ENCODE measurements at regions not wholly inside any gene's neighbourhood (a gene's known extent, or its start where the extent isn't known, plus 50 kb on each side); places are given as distances from the start of the nearest gene placed in this dataset.

GRCh38 chr3:127092368-127092767, 100.6 kb upstream of the PRR23E start:
- no peak for ATAC-seq (replicated peaks in 1 of 2)
- Mint-ChIP-seq H3K4me3 (no peak overlapping the region), H3K4me1 (ENCODE audit: low read depth) (no peaks in the 10 kb centered on the region), H3K27me3 (ENCODE audit: low read depth) (no peaks in the 10 kb centered on the region), H3K36me3 (ENCODE audit: insufficient read depth in 2 of 2) (no peaks in the 10 kb centered on the region), H3K9me3 (peaks cover 0 to 3% of the 10 kb centered on the region in 2 donors), H3K27ac (no peak overlapping the region)
- DNase-seq: no peak

- Mint-ChIP-seq H3K4me3 (no peak overlapping the region), H3K27me3 (ENCODE audit: low read depth) (no peaks in the 10 kb centered on the region), H3K4me1 (ENCODE audit: low read depth) (no peaks in the 10 kb centered on the region), H3K9me3 (peaks cover 0 to 3% of the 10 kb centered on the region in 2 donors), H3K27ac (no peak overlapping the region), H3K36me3 (ENCODE audit: insufficient read depth in 2 of 2) (no peaks in the 10 kb centered on the region)
- ATAC-seq (replicated peaks in 1 of 2) (no peak), DNase-seq (no peak)
Measured at GRCh38 chr3:127092776-127093175, 100.2 kb upstream of the PRR23E start.

- Mint-ChIP-seq H3K27ac (no peak overlapping the region), H3K9me3 (peaks cover 0 to 3% of the 10 kb centered on the region in 2 donors), H3K4me3 (no peak overlapping the region), H3K4me1 (ENCODE audit: low read depth) (no peaks in the 10 kb centered on the region), H3K27me3 (ENCODE audit: low read depth) (no peaks in the 10 kb centered on the region), H3K36me3 (ENCODE audit: insufficient read depth in 2 of 2) (no peaks in the 10 kb centered on the region)
- DNase-seq (no peak), ATAC-seq (replicated peaks in 1 of 2) (no peak)
Measured at GRCh38 chr3:127093312-127093711, 99.6 kb upstream of the PRR23E start.

GRCh38 chr3:127095774-127096173, 97.2 kb upstream of the PRR23E start:
- H3K4me3 Mint-ChIP-seq: no peak overlapping the region
- peaks cover 0 to 3% of the 10 kb centered on the region in 2 donors for H3K9me3 Mint-ChIP-seq
- H3K27ac Mint-ChIP-seq: no peak overlapping the region
- ATAC-seq (replicated peaks in 1 of 2): no peak
- no peaks in the 10 kb centered on the region for H3K4me1 Mint-ChIP-seq (ENCODE audit: low read depth)
- H3K36me3 Mint-ChIP-seq (ENCODE audit: insufficient read depth in 2 of 2): no peaks in the 10 kb centered on the region
- no peaks in the 10 kb centered on the region for H3K27me3 Mint-ChIP-seq (ENCODE audit: low read depth)
- DNase-seq: no peak

GRCh38 chr3:127096256-127097071, 96.5 kb upstream of the PRR23E start:
- Mint-ChIP-seq H3K9me3 (peaks cover 0 to 3% of the 10 kb centered on the region in 2 donors), H3K27ac (no peak overlapping the region), H3K4me3 (no peak overlapping the region), H3K36me3 (ENCODE audit: insufficient read depth in 2 of 2) (no peaks in the 10 kb centered on the region), H3K4me1 (ENCODE audit: low read depth) (no peaks in the 10 kb centered on the region), H3K27me3 (ENCODE audit: low read depth) (no peaks in the 10 kb centered on the region)
- DNase-seq (no peak), ATAC-seq (replicated peaks in 1 of 2) (no peak)

GRCh38 chr3:127097072-127097405, 95.9 kb upstream of the PRR23E start:
- H3K4me1 Mint-ChIP-seq (ENCODE audit: low read depth): no peaks in the 10 kb centered on the region
- no peak overlapping the region for H3K4me3 Mint-ChIP-seq
- no peaks in the 10 kb centered on the region for H3K36me3 Mint-ChIP-seq (ENCODE audit: insufficient read depth in 2 of 2)
- peaks cover 0 to 3% of the 10 kb centered on the region in 2 donors for H3K9me3 Mint-ChIP-seq
- H3K27me3 Mint-ChIP-seq (ENCODE audit: low read depth): no peaks in the 10 kb centered on the region
- H3K27ac Mint-ChIP-seq: no peak overlapping the region
- ATAC-seq (replicated peaks in 1 of 2): no peak
- no peak for DNase-seq

- no peak for ATAC-seq (replicated peaks in 1 of 2)
- Mint-ChIP-seq H3K4me3 (no peak overlapping the region), H3K27ac (no peak overlapping the region), H3K9me3 (peaks cover 0 to 3% of the 10 kb centered on the region in 2 donors), H3K4me1 (ENCODE audit: low read depth) (no peaks in the 10 kb centered on the region), H3K36me3 (ENCODE audit: insufficient read depth in 2 of 2) (no peaks in the 10 kb centered on the region), H3K27me3 (ENCODE audit: low read depth) (no peaks in the 10 kb centered on the region)
- DNase-seq: no peak
Measured at GRCh38 chr3:127097481-127097880, 95.5 kb upstream of the PRR23E start.

- Mint-ChIP-seq H3K27ac (no peak overlapping the region), H3K27me3 (ENCODE audit: low read depth) (no peaks in the 10 kb centered on the region), H3K9me3 (peaks cover 0 to 3% of the 10 kb centered on the region in 2 donors), H3K4me3 (no peak overlapping the region), H3K4me1 (ENCODE audit: low read depth) (no peaks in the 10 kb centered on the region), H3K36me3 (ENCODE audit: insufficient read depth in 2 of 2) (no peaks in the 10 kb centered on the region)
- DNase-seq: no peak
- ATAC-seq (replicated peaks in 1 of 2): no peak
Measured at GRCh38 chr3:127099982-127100381, 92.9 kb upstream of the PRR23E start.

- DNase-seq (no peak), ATAC-seq (replicated peaks in 1 of 2) (no peak)
- Mint-ChIP-seq H3K9me3 (no peaks in the 10 kb centered on the region), H3K4me1 (ENCODE audit: low read depth) (no peaks in the 10 kb centered on the region), H3K36me3 (ENCODE audit: insufficient read depth in 2 of 2) (no peaks in the 10 kb centered on the region), H3K27ac (no peak overlapping the region), H3K27me3 (ENCODE audit: low read depth) (no peaks in the 10 kb centered on the region), H3K4me3 (no peak overlapping the region)
Measured at GRCh38 chr3:127100459-127101410, 92.2 kb upstream of the PRR23E start.

- no peak for DNase-seq
- Mint-ChIP-seq H3K36me3 (ENCODE audit: insufficient read depth in 2 of 2) (no peaks in the 10 kb centered on the region), H3K4me3 (no peak overlapping the region), H3K27me3 (ENCODE audit: low read depth) (no peaks in the 10 kb centered on the region), H3K9me3 (no peaks in the 10 kb centered on the region), H3K4me1 (ENCODE audit: low read depth) (no peaks in the 10 kb centered on the region), H3K27ac (no peak overlapping the region)
- no peak for ATAC-seq (replicated peaks in 1 of 2)
Measured at GRCh38 chr3:127101411-127102187, 91.3 kb upstream of the PRR23E start.

GRCh38 chr3:127102188-127102520, 90.8 kb upstream of the PRR23E start:
- Mint-ChIP-seq H3K36me3 (ENCODE audit: insufficient read depth in 2 of 2) (no peaks in the 10 kb centered on the region), H3K4me1 (ENCODE audit: low read depth) (no peaks in the 10 kb centered on the region), H3K27me3 (ENCODE audit: low read depth) (no peaks in the 10 kb centered on the region), H3K9me3 (no peaks in the 10 kb centered on the region), H3K27ac (no peak overlapping the region), H3K4me3 (no peak overlapping the region)
- DNase-seq (no peak), ATAC-seq (replicated peaks in 1 of 2) (no peak)

GRCh38 chr3:127102587-127102986, 90.3 kb upstream of the PRR23E start:
- H3K27ac Mint-ChIP-seq: no peak overlapping the region
- H3K27me3 Mint-ChIP-seq (ENCODE audit: low read depth): no peaks in the 10 kb centered on the region
- H3K9me3 Mint-ChIP-seq: no peaks in the 10 kb centered on the region
- no peaks in the 10 kb centered on the region for H3K36me3 Mint-ChIP-seq (ENCODE audit: insufficient read depth in 2 of 2)
- H3K4me3 Mint-ChIP-seq: no peak overlapping the region
- no peak for DNase-seq
- H3K4me1 Mint-ChIP-seq (ENCODE audit: low read depth): no peaks in the 10 kb centered on the region
- no peak for ATAC-seq (replicated peaks in 1 of 2)

GRCh38 chr3:127103080-127103479, 89.9 kb upstream of the PRR23E start:
- H3K27ac Mint-ChIP-seq: no peak overlapping the region
- DNase-seq (no peak), ATAC-seq (replicated peaks in 1 of 2) (no peak)
- H3K36me3 Mint-ChIP-seq (ENCODE audit: insufficient read depth in 2 of 2): no peaks in the 10 kb centered on the region
- H3K4me1 Mint-ChIP-seq (ENCODE audit: low read depth): no peaks in the 10 kb centered on the region
- no peaks in the 10 kb centered on the region for H3K27me3 Mint-ChIP-seq (ENCODE audit: low read depth)
- H3K4me3 Mint-ChIP-seq: no peak overlapping the region
- no peaks in the 10 kb centered on the region for H3K9me3 Mint-ChIP-seq
